HCT116 (cell line): ENCODE measurements at regions not wholly inside any gene's neighbourhood (a gene's known extent, or its start where the extent isn't known, plus 50 kb on each side); places are given as distances from the start of the nearest gene placed in this dataset.

Source experiments
- ATAC-seq: fragments of 200-7000 bp; cut with Tn5 transposase; 2 replicates; pipeline ENCODE4 v1.9.1; 2020; ENCODE audit warnings: mild to moderate bottlenecking, moderate library complexity
- BruUV-seq: library from RNA; stranded (reverse); fragments of 400-500 nt; replicated peaks from 2 replicates; lab custom pipeline; 2021; lab: Mats Ljungman, UMichigan
- CTCF ChIA-PET: fragments of 300-600 bp; sonication (Branson Sonifier 250); formaldehyde crosslinking; loops from one replicate; lab custom pipeline; 2021; ENCODE audit warnings: antibody characterized with exemption; lab: Charles Lee
- POLR2A ChIA-PET: fragments of 300-600, 350-600 bp; sonication (Branson Sonifier 250); formaldehyde crosslinking; loops from one replicate; lab custom pipeline; 2021; ENCODE audit warnings: antibody characterized with exemption; lab: Charles Lee
- RAD21 ChIA-PET, 2 experiments: fragments of 300-600 bp; sonication (Branson Sonifier 250); formaldehyde crosslinking; loops; one replicate each; lab custom pipeline; 2023; ENCODE audit warnings: low total read pairs in 2 of 2; ENCODE audit not compliant: uncharacterized antibody in 2 of 2, unreplicated experiment in 2 of 2, low non-redundant PET in 1 of 2; lab: Charles Lee
- DNase-seq: peaks from one replicate; pipeline ENCODE4 v3.0.0-alpha.2; 2010; ENCODE audit warnings: low read depth, low spot score
- H2AFZ ChIP-seq: fragments of 200-600 bp; shearing (Covaris generic), sonication (generic); 2 replicates; pipeline ENCODE4 v1.6.1; 2017; ENCODE audit warnings: low read depth, mixed run types, mixed read lengths, antibody characterized with exemption, low read length; ENCODE audit not compliant: poor library complexity, severe bottlenecking
- H3K27ac ChIP-seq: 2 replicates; pipeline ENCODE4 v1.5.1; 2012; ENCODE audit warnings: low read depth, low read length
- H3K27me3 ChIP-seq: fragments of 200-600 bp; sonication (generic); 2 replicates; pipeline ENCODE4 v1.6.1; 2016; ENCODE audit warnings: mixed run types, low read length, mixed read lengths; ENCODE audit not compliant: insufficient read depth
- H3K36me3 ChIP-seq, 2 experiments: fragments of 200-500 bp in 1 of 2; fragments of 200-600 bp in 1 of 2; sonication (Bioruptor generic) in 1 of 2; sonication (generic) in 1 of 2; 2 replicates each; pipeline versions ENCODE4 v1.5.1 to v1.6.1; 2014 to 2016; ENCODE audit warnings: low read length in 2 of 2, inconsistent platforms in 1 of 2, mixed read lengths in 1 of 2, mixed run types in 1 of 2; ENCODE audit not compliant: insufficient read depth in 2 of 2, control insufficient read depth in 1 of 2
- H3K4me1 ChIP-seq, 2 experiments: fragments of 200-600 bp in 1 of 2; sonication (generic) in 1 of 2; 2 replicates each; pipeline versions ENCODE4 v1.5.1 to v1.6.1; 2012 to 2017; ENCODE audit warnings: low read length in 2 of 2, inconsistent platforms in 1 of 2, mild to moderate bottlenecking in 1 of 2, mixed read lengths in 1 of 2, mixed run types in 1 of 2, moderate library complexity in 1 of 2; ENCODE audit not compliant: insufficient read depth in 2 of 2, control insufficient read depth in 1 of 2
- H3K4me2 ChIP-seq: fragments of 200-600 bp; sonication (generic); 2 replicates; pipeline ENCODE4 v1.6.1; 2017; ENCODE audit warnings: mixed run types, low read length, mixed read lengths
- H3K4me3 ChIP-seq, 2 experiments: fragments of 200-600 bp in 1 of 2; sonication (generic) in 1 of 2; replicated peaks in 1 of 2; 2 replicates each; pipeline ENCODE4 v1.5.1; 2011 to 2016; ENCODE audit warnings: low read length in 2 of 2, control low read depth in 1 of 2, low read depth in 1 of 2, mild to moderate bottlenecking in 1 of 2, mixed read lengths in 1 of 2, mixed run types in 1 of 2
- H3K79me2 ChIP-seq: fragments of 200-600 bp; sonication (generic); 2 replicates; pipeline ENCODE4 v1.6.1; 2017; ENCODE audit warnings: mild to moderate bottlenecking, mixed run types, low read length, moderate library complexity, mixed read lengths; ENCODE audit not compliant: insufficient read depth
- H3K9ac ChIP-seq: fragments of 200-600 bp; sonication (generic); 2 replicates; pipeline ENCODE4 v1.6.1; 2016; ENCODE audit warnings: low read length, mixed read lengths
- H3K9me2 ChIP-seq: fragments of 200-600 bp; sonication (generic), shearing (Covaris generic); 2 replicates; pipeline ENCODE4 v1.6.1; 2017; ENCODE audit warnings: mixed run types, mild to moderate bottlenecking, moderate library complexity; ENCODE audit not compliant: insufficient read depth
- H3K9me3 ChIP-seq, 2 experiments: fragments of 200-500 bp in 1 of 2; fragments of 200-600 bp in 1 of 2; sonication (Bioruptor generic) in 1 of 2; sonication (generic) in 1 of 2; 2 replicates each; pipeline ENCODE4 v1.6.1; 2014 to 2017; ENCODE audit warnings: low read length in 2 of 2, mixed read lengths in 2 of 2, inconsistent platforms in 1 of 2, low read depth in 1 of 2, mild to moderate bottlenecking in 1 of 2, mixed run types in 1 of 2, moderate library complexity in 1 of 2; ENCODE audit not compliant: control insufficient read depth in 1 of 2, insufficient read depth in 1 of 2
- H4K20me1 ChIP-seq: fragments of 200-600 bp; sonication (generic), shearing (Covaris generic); 2 replicates; pipeline ENCODE4 v1.6.1; 2017; ENCODE audit warnings: mixed run types, mild to moderate bottlenecking, moderate library complexity; ENCODE audit not compliant: insufficient read depth
- ATF3 ChIP-seq: IDR thresholded peaks from 2 replicates; pipeline ENCODE4 v1.6.1; 2012
- CBX3 ChIP-seq: IDR thresholded peaks from 2 replicates; pipeline ENCODE4 v1.6.1; 2012; ENCODE audit warnings: low read depth
- CEBPB ChIP-seq: IDR thresholded peaks from 2 replicates; pipeline ENCODE4 v1.6.1; 2012; ENCODE audit warnings: low read depth
- CTCF ChIP-seq, 3 experiments: fragments of 200-600 bp in 1 of 3; sonication (generic) in 1 of 3; IDR thresholded peaks in 2 of 3; conservative IDR thresholded peaks in 1 of 3; 2 replicates each; pipeline ENCODE4 v1.5.1; 2012 to 2017; ENCODE audit warnings: low read depth in 2 of 3, low read length in 2 of 3, antibody characterized with exemption in 1 of 3, borderline replicate concordance in 1 of 3, control low read depth in 1 of 3, mild to moderate bottlenecking in 1 of 3, mixed read lengths in 1 of 3, mixed run types in 1 of 3, moderate library complexity in 1 of 3; ENCODE audit not compliant: insufficient read depth in 1 of 3
- EGR1 ChIP-seq: IDR thresholded peaks from 2 replicates; pipeline ENCODE4 v1.6.1; 2012; ENCODE audit warnings: low read depth
- ELF1 ChIP-seq: IDR thresholded peaks from 2 replicates; pipeline ENCODE4 v1.6.1; 2012; ENCODE audit warnings: low read depth, borderline replicate concordance
- EZH2 ChIP-seq: fragments of 200-600 bp; sonication (generic); IDR thresholded peaks from 2 replicates; pipeline ENCODE4 v1.6.1; 2017; ENCODE audit warnings: antibody characterized with exemption, mixed run types
- EZH2phosphoT487 ChIP-seq: fragments of 200-600 bp; IDR thresholded peaks from 2 replicates; pipeline ENCODE4 v1.6.1; 2018; ENCODE audit warnings: antibody characterized with exemption, borderline replicate concordance
- FOSL1 ChIP-seq: IDR thresholded peaks from 2 replicates; pipeline ENCODE4 v1.6.1; 2012; ENCODE audit warnings: low read depth
- MAX ChIP-seq: IDR thresholded peaks from 2 replicates; pipeline ENCODE4 v1.6.1; 2012
- POLR2A ChIP-seq: IDR thresholded peaks from 2 replicates; pipeline ENCODE4 v1.7.0; 2011; ENCODE audit warnings: borderline replicate concordance; ENCODE audit not compliant: insufficient read depth, insufficient read length; ENCODE audit errors: extremely low read depth
- POLR2AphosphoS5 ChIP-seq: IDR thresholded peaks from 2 replicates; pipeline ENCODE4 v1.6.1; 2011; ENCODE audit warnings: mild to moderate bottlenecking, low read depth, low read length, moderate library complexity
- RAD21 ChIP-seq: IDR thresholded peaks from 2 replicates; pipeline ENCODE4 v1.6.1; 2012; ENCODE audit warnings: low read depth, mild to moderate bottlenecking
- REST ChIP-seq: IDR thresholded peaks from 2 replicates; pipeline ENCODE4 v1.6.1; 2012; ENCODE audit warnings: low read depth
- SIN3A ChIP-seq: IDR thresholded peaks from 2 replicates; pipeline ENCODE4 v1.6.1; 2012; ENCODE audit warnings: low read depth
- SP1 ChIP-seq: IDR thresholded peaks from 2 replicates; pipeline ENCODE4 v1.6.1; 2012; ENCODE audit warnings: low read depth
- SRF ChIP-seq: IDR thresholded peaks from 2 replicates; pipeline ENCODE4 v1.6.1; 2012; ENCODE audit warnings: low read depth
- TCF7L2 ChIP-seq: IDR thresholded peaks from 2 replicates; pipeline ENCODE4 v1.7.0; 2011; ENCODE audit warnings: borderline replicate concordance, inconsistent platforms; ENCODE audit not compliant: insufficient read depth, insufficient read length; ENCODE audit errors: extremely low read depth
- YY1 ChIP-seq: IDR thresholded peaks from 2 replicates; pipeline ENCODE4 v1.6.1; 2011; ENCODE audit warnings: low read length, low read depth, moderate library complexity, mild to moderate bottlenecking; ENCODE audit not compliant: insufficient replicate concordance; ENCODE audit errors: extremely low read depth
- ZBTB33 ChIP-seq: IDR thresholded peaks from 2 replicates; pipeline ENCODE4 v1.6.1; 2011; ENCODE audit warnings: mild to moderate bottlenecking, low read length, moderate library complexity; ENCODE audit not compliant: insufficient replicate concordance; ENCODE audit errors: extremely low read depth
- intact Hi-C: fragments of 100-400 bp; cut with micrococcal nuclease; formaldehyde crosslinking; loops from 2 replicates; pipeline ENCODE4 v1.10.0; 2022

GRCh38 chr14:85413836-85414526 is 116.0 kb upstream of the FLRT2 start:
- no peak overlapping the region for H3K4me3 ChIP-seq
- H3K9me2 ChIP-seq = no peaks in the 10 kb centered on the region
- no peak overlapping the region for H3K9ac ChIP-seq
- ATAC-seq (no peak), DNase-seq (no peak)
- no peak for TF ChIP-seq RAD21
- TF ChIP-seq TCF7L2 = no peak
- no peak for TF ChIP-seq CEBPB
- TF ChIP-seq ELF1 = no peak
- TF ChIP-seq SP1 = no peak
- no peak for TF ChIP-seq POLR2AphosphoS5
- TF ChIP-seq EZH2 = no peak
- TF ChIP-seq EZH2phosphoT487 = no peak
- no peak for TF ChIP-seq YY1
- TF ChIP-seq REST = no peak
- no peak for TF ChIP-seq ZBTB33
- TF ChIP-seq POLR2A = no peak
- TF ChIP-seq CTCF (IDR thresholded peaks at IDR 0.05 in 2 of 3, conservative IDR thresholded peaks at IDR 0.05 in 1 of 3; ENCODE audit: borderline replicate concordance in 1 of 3, insufficient read depth in 1 of 3, low read depth in 2 of 3, low read length in 2 of 3) = no peak
- TF ChIP-seq MAX = no peak
- TF ChIP-seq ATF3 = no peak
- no peak for TF ChIP-seq SRF
- no peak for TF ChIP-seq CBX3
- TF ChIP-seq EGR1 = no peak
- TF ChIP-seq FOSL1 = no peak
- TF ChIP-seq SIN3A = no peak
- RAD21 ChIA-PET = no interaction called here
- no peak overlapping the region for H3K4me2 ChIP-seq
- H3K79me2 ChIP-seq = no peaks in the 10 kb centered on the region
- no TSS peak for BruUV-seq
- no peaks in the 10 kb centered on the region for H3K36me3 ChIP-seq
- intact Hi-C loops = no loop called here
- H2AFZ ChIP-seq = no peak overlapping the region
- no peaks in the 10 kb centered on the region for H3K27me3 ChIP-seq
- H3K4me1 ChIP-seq = no peaks in the 10 kb centered on the region
- CTCF ChIA-PET = no interaction called here
- no peaks in the 10 kb centered on the region for H4K20me1 ChIP-seq
- POLR2A ChIA-PET = no interaction called here
- H3K9me3 ChIP-seq = peaks cover 17 to 22% of the 10 kb centered on the region in 2 experiments; a peak in 3 of 4 replicates
- H3K27ac ChIP-seq = no peak overlapping the region
